ENCODE measurements at regions not wholly inside any gene's neighbourhood (a gene's known extent, or its start where the extent isn't known, plus 50 kb on each side); places are given as distances from the start of the nearest gene placed in this dataset.
"Not testable (repeated sequence)": the region's sequence is repeated elsewhere in the genome, so short reads cannot be mapped to it uniquely, and the experiment has no call there.

GRCh38 chr14:105940534-105941225, 414.3 kb downstream of the TMEM121 start (continued):
- no peak for TF ChIP-seq CTCF (IDR thresholded peaks at IDR 0.05; ENCODE audit: low read depth, low read length, missing input control)

GRCh38 chr14:105941226-105942166, 415.1 kb downstream of the TMEM121 start:
- DNase-seq (ENCODE audit: low spot score), result no peak
- no peak for TF ChIP-seq SP1 (IDR thresholded peaks at IDR 0.05)
- no peak for TF ChIP-seq GABPA (IDR thresholded peaks at IDR 0.05 in 1 of 2, conservative IDR thresholded peaks at IDR 0.05 in 1 of 2)
- no peak for TF ChIP-seq YY1 (IDR thresholded peaks at IDR 0.05)
- TF ChIP-seq JUND (IDR thresholded peaks at IDR 0.05), result no peak
- no peak for TF ChIP-seq REST (IDR thresholded peaks at IDR 0.05)
- TF ChIP-seq CTCF (IDR thresholded peaks at IDR 0.05; ENCODE audit: low read depth, low read length, missing input control), result no peak
- TF ChIP-seq EGR1 (IDR thresholded peaks at IDR 0.05; ENCODE audit: low read depth in 2 of 2), result no peak
- no peak for TF ChIP-seq RXRA (IDR thresholded peaks at IDR 0.05)
- TF ChIP-seq FOXA1 (IDR thresholded peaks at IDR 0.05), result no peak
- TF ChIP-seq NR2F2 (IDR thresholded peaks at IDR 0.05), result no peak
- TF ChIP-seq TAF1 (conservative IDR thresholded peaks at IDR 0.05), result no peak
- no peak for TF ChIP-seq RAD21 (IDR thresholded peaks at IDR 0.05)
- no peak for TF ChIP-seq HNF4A (conservative IDR thresholded peaks at IDR 0.05)
- no peak for TF ChIP-seq HNF4G (IDR thresholded peaks at IDR 0.05)
- no peak for TF ChIP-seq FOXA2 (IDR thresholded peaks at IDR 0.05)
- no peak for TF ChIP-seq ZBTB33 (IDR thresholded peaks at IDR 0.05)
- no peak for TF ChIP-seq MAX (IDR thresholded peaks at IDR 0.05)
- no peaks in the 10 kb centered on the region for H3K36me3 ChIP-seq (ENCODE audit: control insufficient read depth in 4 of 4, insufficient read depth in 3 of 4, low read depth in 1 of 4, low read length in 3 of 4)
- no peaks in the 10 kb centered on the region for H3K9me3 ChIP-seq (ENCODE audit: control insufficient read depth in 4 of 4, low read length in 3 of 4)
- H3K4me1 ChIP-seq (ENCODE audit: control insufficient read depth in 4 of 4, insufficient read depth in 4 of 4, low read length in 3 of 4), result peaks cover 0 to 14% (median 10%) of the 10 kb centered on the region in 4 donors
- H3K4me3 ChIP-seq (ENCODE audit: low read depth in 1 of 3, low read length in 3 of 3), result no peak overlapping the region
- WGBS, result 81% methylated on average over 24 of the region's 24 CpGs
- H3K27ac ChIP-seq (ENCODE audit: low read depth in 1 of 2, low read length in 2 of 2), result no peak overlapping the region
- no peak overlapping the region for H3K9ac ChIP-seq (ENCODE audit: low read depth in 1 of 2, low read length in 2 of 2)
- no peaks in the 10 kb centered on the region for H3K27me3 ChIP-seq (ENCODE audit: control insufficient read depth in 4 of 4, insufficient read depth in 4 of 4, low read length in 3 of 4)

GRCh38 chr14:105942725-105943124, 416.3 kb downstream of the TMEM121 start:
- H3K4me3 ChIP-seq (ENCODE audit: low read depth in 1 of 3, low read length in 3 of 3); H3K9ac ChIP-seq (ENCODE audit: low read depth in 1 of 2, low read length in 2 of 2); DNase-seq (ENCODE audit: low spot score); H3K27ac ChIP-seq (ENCODE audit: low read depth in 1 of 2, low read length in 2 of 2); H3K9me3 ChIP-seq (ENCODE audit: control insufficient read depth in 4 of 4, low read length in 3 of 4); H3K27me3 ChIP-seq (ENCODE audit: control insufficient read depth in 4 of 4, insufficient read depth in 4 of 4, low read length in 3 of 4); H3K36me3 ChIP-seq (ENCODE audit: control insufficient read depth in 4 of 4, insufficient read depth in 3 of 4, low read depth in 1 of 4, low read length in 3 of 4): not testable (repeated sequence)
- 91% methylated on average over 22 of the region's 22 CpGs for WGBS
- H3K4me1 ChIP-seq (ENCODE audit: control insufficient read depth in 4 of 4, insufficient read depth in 4 of 4, low read length in 3 of 4), result peaks cover 0 to 14% (median 7%) of the 10 kb centered on the region in 4 donors
